ENCODE measurements at regions not wholly inside any gene's neighbourhood (a gene's known extent, or its start where the extent isn't known, plus 50 kb on each side); places are given as distances from the start of the nearest gene placed in this dataset.
"Not testable (repeated sequence)": the region's sequence is repeated elsewhere in the genome, so short reads cannot be mapped to it uniquely, and the experiment has no call there.

DNA sequence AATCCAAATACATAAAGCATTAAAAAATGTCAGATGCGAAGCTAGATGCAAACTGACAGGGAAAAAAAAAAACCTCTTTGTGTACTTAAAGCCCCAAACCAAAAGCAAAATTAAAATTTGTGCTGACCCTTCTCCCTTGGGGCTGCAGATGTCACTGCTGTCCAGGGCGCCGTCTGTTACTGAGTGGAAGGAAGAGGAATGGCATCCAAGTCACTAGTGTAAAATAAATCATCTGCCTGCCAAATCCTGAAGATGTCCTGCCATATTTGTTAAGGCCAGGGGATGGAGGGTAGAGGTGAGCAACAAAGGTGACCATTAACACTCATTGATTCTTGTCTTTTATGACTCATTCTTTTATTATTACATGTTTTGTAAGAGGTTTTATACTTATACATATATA, 126.6 kb upstream of the ERV3-1 start:
- TF ChIP-seq ZNF565 (CRISPR knock-in tag; conservative IDR thresholded peaks at IDR 0.05; ENCODE audit: low read depth); OSR1 (CRISPR knock-in tag; IDR thresholded peaks at IDR 0.05): not testable (repeated sequence)
- TF ChIP-seq, protein P1, sequence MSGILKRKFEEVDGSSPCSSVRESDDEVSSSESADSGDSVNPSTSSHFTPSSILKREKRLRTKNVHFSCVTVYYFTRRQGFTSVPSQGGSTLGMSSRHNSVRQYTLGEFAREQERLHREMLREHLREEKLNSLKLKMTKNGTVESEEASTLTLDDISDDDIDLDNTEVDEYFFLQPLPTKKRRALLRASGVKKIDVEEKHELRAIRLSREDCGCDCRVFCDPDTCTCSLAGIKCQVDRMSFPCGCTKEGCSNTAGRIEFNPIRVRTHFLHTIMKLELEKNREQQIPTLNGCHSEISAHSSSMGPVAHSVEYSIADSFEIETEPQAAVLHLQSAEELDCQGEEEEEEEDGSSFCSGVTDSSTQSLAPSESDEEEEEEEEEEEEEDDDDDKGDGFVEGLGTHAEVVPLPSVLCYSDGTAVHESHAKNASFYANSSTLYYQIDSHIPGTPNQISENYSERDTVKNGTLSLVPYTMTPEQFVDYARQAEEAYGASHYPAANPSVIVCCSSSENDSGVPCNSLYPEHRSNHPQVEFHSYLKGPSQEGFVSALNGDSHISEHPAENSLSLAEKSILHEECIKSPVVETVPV (CRISPR knock-in tag; IDR thresholded peaks at IDR 0.05) = not testable (repeated sequence)
- TF ChIP-seq, protein P2, sequence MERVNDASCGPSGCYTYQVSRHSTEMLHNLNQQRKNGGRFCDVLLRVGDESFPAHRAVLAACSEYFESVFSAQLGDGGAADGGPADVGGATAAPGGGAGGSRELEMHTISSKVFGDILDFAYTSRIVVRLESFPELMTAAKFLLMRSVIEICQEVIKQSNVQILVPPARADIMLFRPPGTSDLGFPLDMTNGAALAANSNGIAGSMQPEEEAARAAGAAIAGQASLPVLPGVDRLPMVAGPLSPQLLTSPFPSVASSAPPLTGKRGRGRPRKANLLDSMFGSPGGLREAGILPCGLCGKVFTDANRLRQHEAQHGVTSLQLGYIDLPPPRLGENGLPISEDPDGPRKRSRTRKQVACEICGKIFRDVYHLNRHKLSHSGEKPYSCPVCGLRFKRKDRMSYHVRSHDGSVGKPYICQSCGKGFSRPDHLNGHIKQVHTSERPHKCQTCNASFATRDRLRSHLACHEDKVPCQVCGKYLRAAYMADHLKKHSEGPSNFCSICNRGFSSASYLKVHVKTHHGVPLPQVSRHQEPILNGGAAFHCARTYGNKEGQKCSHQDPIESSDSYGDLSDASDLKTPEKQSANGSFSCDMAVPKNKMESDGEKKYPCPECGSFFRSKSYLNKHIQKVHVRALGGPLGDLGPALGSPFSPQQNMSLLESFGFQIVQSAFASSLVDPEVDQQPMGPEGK (CRISPR knock-in tag; IDR thresholded peaks at IDR 0.05; ENCODE audit: borderline replicate concordance) = not testable (repeated sequence)
- TF ChIP-seq, protein P3, sequence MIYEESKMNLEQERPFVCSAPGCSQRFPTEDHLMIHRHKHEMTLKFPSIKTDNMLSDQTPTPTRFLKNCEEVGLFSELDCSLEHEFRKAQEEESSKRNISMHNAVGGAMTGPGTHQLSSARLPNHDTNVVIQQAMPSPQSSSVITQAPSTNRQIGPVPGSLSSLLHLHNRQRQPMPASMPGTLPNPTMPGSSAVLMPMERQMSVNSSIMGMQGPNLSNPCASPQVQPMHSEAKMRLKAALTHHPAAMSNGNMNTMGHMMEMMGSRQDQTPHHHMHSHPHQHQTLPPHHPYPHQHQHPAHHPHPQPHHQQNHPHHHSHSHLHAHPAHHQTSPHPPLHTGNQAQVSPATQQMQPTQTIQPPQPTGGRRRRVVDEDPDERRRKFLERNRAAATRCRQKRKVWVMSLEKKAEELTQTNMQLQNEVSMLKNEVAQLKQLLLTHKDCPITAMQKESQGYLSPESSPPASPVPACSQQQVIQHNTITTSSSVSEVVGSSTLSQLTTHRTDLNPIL (CRISPR knock-in tag; IDR thresholded peaks at IDR 0.05; ENCODE audit: low read depth) = not testable (repeated sequence)

Data from SK-N-SH treated with all-trans-retinoic acid at 6 μM for 48 hours (cell line).